ENCODE measurements at regions not wholly inside any gene's neighbourhood (a gene's known extent, or its start where the extent isn't known, plus 50 kb on each side); places are given as distances from the start of the nearest gene placed in this dataset.
"Not testable (repeated sequence)": the region's sequence is repeated elsewhere in the genome, so short reads cannot be mapped to it uniquely, and the experiment has no call there.

DNA sequence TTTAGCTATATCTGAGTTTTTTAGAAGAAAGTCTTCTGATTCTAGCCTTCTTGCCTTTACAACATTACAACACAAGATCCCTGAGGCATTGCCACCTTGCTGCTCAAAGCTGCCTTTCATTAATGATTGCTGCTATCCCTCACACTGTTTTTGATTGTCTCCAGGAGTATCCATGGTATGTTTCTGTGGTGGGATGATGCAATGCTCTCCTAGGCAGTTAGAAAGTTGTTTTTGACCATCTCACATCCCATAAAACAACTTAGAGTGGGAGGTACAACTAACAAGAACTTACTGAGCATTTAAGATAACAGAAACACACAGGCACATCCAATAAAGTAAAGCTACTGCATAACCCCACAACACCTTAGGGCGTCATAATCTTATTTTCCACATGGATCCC is 1156.0 kb upstream of the LRRTM3 start:
- DNase-seq = no peak

DNA sequence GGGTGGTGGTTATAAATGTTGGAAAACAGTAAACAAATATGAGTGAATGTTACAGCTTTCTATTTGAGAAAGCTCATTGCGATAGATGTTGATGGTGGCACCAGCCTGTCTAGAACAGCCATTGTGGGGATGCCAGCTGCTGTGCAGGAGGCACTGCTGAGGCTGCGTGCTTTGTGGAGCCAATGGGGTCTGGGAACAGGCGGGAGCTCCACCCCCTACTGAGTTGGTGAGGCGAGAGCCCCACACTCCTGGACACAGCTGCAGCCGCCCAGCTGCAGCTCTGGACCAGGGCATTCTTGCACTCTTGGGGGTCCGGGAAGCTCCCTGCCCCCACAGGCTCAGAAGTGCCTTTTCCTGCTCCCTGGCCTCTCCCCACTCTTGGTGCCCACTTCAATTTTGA is 1147.1 kb upstream of the LRRTM3 start:
- DNase-seq = no peak

GRCh38 chr10:65779985-65780384 is 1145.9 kb upstream of the LRRTM3 start:
- DNase-seq = no peak

- DNase-seq = no peak
These were observed 1139.6 kb upstream of the LRRTM3 start for GRCh38 chr10:65786279-65786678.

- no peak for DNase-seq
These were observed 1138.3 kb upstream of the LRRTM3 start for GRCh38 chr10:65787571-65787970.

- DNase-seq = no peak
These were observed 1137.6 kb upstream of the LRRTM3 start for GRCh38 chr10:65788271-65788670.

DNA sequence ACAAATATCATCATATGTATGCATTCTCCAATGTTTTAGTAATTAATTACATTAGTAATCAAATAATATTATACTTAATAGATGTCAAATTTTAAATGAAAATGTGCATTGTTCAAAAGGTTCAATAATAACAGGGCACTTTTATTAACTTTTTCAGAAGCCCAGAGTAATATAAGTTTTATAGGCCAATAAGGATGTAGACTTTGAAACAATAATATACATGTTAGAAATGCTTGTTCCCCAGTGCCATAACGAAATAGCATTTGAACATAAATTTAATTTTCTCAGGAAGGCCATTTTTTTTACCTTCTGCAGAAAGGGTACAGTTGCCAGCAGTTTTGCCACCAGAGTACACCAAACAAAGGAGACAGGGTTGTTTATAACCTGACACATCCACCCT is 1133.9 kb upstream of the LRRTM3 start:
- no peak for DNase-seq

DNA sequence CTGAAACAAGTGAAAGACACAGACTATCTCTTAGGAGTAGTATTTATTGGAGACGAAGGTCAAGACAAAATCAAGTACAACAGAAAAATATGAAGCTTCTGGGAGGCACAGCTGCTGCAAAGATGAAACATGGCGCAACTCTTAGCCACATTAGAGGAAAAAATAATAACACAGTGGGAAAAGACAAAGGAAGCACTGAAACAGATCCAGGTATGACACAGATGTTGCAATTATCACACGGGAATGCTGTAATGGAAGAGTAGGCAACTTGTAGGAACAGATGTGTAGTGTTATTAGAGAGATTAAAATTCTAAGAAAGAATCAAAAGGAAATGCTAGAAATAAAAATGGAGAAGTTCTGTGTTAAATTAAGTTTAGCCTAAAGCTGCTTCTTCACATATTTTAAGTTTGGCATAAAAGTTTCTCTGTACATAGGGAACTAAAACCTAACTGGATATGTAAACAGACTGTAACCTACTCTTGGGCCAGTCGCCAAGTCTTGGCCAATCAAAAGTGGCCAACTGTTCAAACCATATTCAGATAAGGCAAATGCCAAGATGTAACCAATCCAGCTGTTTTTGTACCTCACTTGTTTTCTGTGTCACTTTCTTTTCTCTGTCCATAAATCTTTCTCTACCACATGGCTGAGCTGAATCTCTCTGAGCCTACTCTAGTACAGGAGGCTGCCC is 1132.0 kb upstream of the LRRTM3 start:
- DNase-seq = no peak

DNA sequence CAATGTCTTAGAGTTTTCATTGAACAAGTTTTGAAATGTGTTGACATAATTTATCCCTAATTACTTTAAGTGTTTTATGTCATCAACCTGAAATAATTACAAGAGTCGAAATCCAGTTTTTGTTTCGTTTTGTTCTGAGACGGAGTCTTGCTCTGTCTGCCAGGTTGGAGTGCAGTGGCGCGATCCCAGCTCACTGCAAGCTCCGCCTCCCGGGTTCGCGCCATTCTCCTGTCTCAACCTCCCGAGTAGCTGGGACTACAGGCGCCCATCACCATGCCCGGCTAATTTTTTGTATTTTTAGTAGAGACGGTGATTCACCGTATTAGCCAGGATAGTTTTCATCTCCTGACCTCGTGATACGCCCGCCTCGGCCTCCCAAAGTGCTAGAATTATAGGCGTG is 1131.0 kb upstream of the LRRTM3 start:
- not testable (repeated sequence) for DNase-seq

- no peak for DNase-seq
These were observed 1129.4 kb upstream of the LRRTM3 start for GRCh38 chr10:65796472-65796871.

DNA sequence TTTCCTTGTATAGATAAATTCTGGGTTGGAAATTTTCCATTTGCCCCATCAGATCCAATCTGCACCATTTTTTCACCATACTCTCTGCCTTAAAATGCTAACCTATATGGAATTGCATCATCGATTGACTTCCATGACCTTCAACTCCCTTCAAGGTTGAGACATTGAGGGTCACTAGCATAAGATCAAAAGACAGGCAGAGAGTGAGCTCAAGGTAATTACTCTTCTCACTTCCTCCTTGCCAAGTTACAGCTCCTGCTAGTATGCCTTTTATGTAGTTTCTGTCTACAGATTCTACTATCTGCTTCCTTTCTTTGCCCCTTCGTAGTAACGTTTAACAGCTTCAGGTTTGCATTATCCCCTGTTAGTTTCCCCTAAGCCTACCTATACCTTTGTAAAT is 1127.7 kb upstream of the LRRTM3 start:
- no peak for DNase-seq

DNA sequence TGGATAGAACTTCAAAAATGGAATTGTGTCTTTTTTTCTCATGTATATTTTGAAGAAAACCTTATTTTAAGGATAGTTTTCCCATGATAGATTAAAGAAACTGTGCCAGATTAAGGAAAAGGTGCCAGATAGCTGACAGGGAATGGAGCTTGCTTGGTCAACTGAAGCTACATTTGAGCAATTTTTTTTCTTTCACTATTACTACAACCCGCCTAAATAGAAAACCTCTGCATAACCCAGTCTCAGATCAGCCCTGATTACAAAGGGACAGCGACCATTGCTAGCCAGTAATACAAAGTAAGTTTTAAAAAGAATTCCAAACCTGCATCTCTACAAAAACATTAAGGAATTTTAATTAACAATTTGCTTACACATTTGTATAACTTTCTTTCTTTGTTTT is 1123.4 kb upstream of the LRRTM3 start:
- DNase-seq = no peak

DNA sequence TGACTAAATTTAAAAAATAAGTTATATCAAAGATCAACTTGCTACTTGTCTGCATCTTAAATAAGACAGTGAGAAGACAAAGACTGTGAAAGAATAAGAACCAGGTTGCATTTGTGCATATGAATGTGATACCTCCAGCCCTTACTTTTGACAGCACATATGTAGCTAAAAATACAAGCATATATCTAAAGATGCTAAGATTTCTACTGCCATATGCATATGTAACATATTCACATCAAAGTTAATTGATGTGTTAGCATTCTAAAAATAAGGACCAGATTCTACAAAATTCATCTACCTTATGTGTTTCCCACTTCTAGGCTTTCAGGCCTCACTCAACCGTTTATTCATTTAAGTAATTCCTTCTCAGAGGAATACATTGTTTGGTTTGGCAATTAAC is 1120.3 kb upstream of the LRRTM3 start:
- DNase-seq = no peak

GRCh38 chr10:65805993-65806392 is 1119.8 kb upstream of the LRRTM3 start:
- no peak for DNase-seq

- no peak for DNase-seq
These were observed 1117.0 kb upstream of the LRRTM3 start for GRCh38 chr10:65808687-65809333.

- no peak for DNase-seq
These were observed 1113.8 kb upstream of the LRRTM3 start for GRCh38 chr10:65811931-65812525.

DNA sequence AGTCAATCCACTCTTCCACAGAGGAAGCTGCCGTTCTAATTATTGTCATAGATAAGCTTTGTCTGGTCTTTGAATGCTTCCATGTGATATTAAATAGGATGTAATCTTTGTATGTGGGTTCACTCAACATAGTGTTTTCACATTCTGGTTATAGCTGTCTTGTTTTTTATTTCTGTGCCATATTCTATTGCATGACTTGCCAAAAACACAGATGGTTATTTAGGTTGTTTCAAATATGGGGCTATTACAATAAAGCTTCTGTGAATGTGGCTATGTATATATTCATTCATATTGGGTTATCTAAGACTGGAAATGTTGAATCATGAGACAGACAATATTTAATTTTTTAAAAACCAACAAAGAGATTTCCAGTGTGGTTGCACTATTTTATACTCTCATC is 1109.3 kb upstream of the LRRTM3 start:
- no peak for DNase-seq

DNA sequence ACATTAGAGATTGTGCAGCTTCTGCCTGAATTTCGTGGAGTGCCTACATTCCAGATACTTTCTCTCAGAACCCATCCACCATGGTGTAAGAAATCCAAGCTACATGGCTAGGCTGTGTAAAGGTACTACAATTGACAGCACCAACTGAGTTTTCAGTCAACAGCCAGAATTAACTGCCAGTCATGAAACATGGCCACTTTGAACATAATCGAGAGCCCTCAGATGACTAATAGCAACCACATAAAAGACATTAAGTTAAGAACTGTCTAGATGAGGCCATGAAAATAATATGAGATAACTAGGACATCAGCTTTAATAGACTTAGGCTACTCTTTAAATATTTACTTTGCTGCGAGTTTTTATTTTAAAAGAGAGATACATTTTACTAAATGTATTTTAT is 1106.8 kb upstream of the LRRTM3 start:
- DNase-seq = no peak

DNA sequence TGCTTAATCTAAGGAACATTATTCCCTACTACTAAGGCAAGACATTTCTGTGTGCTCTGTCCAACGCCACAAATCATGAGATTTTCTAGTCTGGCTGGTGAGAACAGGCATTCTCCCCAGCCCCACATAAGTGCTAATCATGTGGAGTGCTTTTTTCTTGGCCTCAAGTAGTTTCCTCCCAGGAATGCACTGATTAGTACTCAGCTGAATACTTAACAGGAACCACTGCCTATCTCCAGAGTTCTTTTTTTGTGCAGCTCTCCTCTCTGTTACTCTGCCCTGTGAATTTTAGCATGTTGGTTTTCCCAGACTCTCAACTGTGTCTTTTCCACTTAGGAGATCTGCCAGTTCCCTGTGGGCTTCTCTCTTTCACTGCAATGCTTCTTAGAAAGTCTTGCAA is 1098.5 kb upstream of the LRRTM3 start:
- DNase-seq = no peak

DNA sequence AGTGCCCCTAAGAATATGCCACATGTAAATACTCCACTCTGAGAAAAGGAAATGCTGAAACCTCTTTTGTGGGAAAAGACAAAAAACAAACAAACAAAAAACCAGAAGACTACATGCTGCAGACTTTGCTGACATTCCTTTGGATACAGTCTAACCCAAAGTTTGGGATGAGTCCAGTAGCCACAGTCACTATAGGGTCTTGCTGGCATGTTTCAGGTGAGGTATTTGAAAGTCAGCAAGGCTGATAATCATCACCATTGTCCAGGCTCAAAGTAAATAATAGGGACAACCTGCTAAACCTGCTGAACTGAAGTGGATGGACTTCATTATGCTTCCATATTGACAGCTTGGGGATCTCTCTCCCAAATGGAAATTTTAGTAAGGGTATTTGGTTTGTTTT is 1087.0 kb upstream of the LRRTM3 start:
- DNase-seq = no peak

DNA sequence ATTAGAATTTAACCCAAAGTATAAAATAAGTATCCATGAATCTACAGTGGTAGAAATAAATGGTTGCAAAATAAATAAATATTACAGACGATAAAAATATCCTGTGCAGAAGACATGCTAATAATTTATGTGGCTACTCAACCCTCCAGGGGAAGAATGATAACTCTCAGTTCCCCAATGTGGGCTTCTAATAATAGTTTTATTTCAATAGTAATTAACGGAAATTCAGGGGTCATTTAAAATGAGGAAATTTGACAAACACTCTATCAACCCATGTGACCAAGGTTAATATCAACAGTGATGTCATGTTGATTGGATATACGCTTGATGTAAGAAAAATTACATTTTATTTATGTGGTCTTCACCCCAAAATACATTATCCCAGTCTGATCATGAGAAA is 1082.6 kb upstream of the LRRTM3 start:
- DNase-seq = no peak

- DNase-seq = no peak
These were observed 1079.9 kb upstream of the LRRTM3 start for GRCh38 chr10:65845916-65846315.

DNA sequence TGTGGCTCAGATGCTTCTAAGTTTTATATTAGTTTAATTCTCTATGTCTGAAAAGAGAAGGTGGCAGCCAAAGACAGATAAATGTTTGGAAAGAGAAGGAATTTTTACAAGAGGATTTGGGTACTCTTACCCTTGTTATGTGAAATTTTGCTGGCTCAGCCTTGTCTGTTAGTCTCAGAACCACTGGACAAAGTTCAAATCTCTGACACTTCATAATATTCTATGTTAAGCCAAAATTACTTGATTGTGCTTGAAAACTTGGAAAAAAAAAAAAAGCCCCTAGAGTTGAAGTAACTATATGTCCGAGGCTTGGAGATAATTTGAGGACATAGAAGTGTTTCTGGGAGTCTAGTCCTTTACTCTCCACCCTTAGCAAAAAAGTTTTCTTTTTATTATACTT is 1079.3 kb upstream of the LRRTM3 start:
- DNase-seq = no peak

- no peak for DNase-seq
These were observed 1078.9 kb upstream of the LRRTM3 start for GRCh38 chr10:65846949-65847348.

All from suppressor macrophage treated with lipopolysaccharide for 4 hours (primary cell).